ENCODE measurements at regions not wholly inside any gene's neighbourhood (a gene's known extent, or its start where the extent isn't known, plus 50 kb on each side); places are given as distances from the start of the nearest gene placed in this dataset.
"Not testable (repeated sequence)": the region's sequence is repeated elsewhere in the genome, so short reads cannot be mapped to it uniquely, and the experiment has no call there.

DNA sequence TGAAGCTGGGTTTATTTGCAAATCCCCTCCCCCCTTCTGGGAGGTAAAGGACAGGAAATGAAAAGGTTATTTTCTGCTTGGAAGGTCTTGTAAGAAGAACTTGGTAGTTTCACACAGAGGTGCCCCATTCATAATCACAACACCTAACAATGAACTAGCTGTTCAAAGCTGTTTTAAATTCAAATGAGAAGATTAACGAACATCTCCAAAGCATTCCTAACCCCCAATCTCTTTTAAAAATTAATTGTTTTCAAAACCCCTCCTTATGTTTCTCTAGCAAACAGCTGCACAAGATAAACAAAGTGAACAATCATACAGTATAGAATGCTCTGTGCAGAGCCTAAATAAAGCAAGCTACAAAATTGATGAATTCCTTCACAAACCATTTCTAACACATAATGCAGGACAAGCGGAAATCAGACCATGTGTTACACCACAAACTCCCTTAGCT, 271.4 kb downstream of the SATB2 start:
- no peak overlapping the region for H3K27ac Mint-ChIP-seq
- no peak overlapping the region for H3K4me3 Mint-ChIP-seq
- no peaks in the 10 kb centered on the region for H3K9me3 Mint-ChIP-seq
- H3K36me3 Mint-ChIP-seq (ENCODE audit: low read depth) = no peaks in the 10 kb centered on the region
- H3K27me3 Mint-ChIP-seq (ENCODE audit: low read depth) = peaks cover 4% of the 10 kb centered on the region
- TF ChIP-seq, protein P1, sequence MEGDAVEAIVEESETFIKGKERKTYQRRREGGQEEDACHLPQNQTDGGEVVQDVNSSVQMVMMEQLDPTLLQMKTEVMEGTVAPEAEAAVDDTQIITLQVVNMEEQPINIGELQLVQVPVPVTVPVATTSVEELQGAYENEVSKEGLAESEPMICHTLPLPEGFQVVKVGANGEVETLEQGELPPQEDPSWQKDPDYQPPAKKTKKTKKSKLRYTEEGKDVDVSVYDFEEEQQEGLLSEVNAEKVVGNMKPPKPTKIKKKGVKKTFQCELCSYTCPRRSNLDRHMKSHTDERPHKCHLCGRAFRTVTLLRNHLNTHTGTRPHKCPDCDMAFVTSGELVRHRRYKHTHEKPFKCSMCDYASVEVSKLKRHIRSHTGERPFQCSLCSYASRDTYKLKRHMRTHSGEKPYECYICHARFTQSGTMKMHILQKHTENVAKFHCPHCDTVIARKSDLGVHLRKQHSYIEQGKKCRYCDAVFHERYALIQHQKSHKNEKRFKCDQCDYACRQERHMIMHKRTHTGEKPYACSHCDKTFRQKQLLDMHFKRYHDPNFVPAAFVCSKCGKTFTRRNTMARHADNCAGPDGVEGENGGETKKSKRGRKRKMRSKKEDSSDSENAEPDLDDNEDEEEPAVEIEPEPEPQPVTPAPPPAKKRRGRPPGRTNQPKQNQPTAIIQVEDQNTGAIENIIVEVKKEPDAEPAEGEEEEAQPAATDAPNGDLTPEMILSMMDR (IDR thresholded peaks at IDR 0.05; ENCODE audit: unreplicated experiment in 3 of 3) = no peak
- no peaks in the 10 kb centered on the region for H3K4me1 Mint-ChIP-seq

DNA sequence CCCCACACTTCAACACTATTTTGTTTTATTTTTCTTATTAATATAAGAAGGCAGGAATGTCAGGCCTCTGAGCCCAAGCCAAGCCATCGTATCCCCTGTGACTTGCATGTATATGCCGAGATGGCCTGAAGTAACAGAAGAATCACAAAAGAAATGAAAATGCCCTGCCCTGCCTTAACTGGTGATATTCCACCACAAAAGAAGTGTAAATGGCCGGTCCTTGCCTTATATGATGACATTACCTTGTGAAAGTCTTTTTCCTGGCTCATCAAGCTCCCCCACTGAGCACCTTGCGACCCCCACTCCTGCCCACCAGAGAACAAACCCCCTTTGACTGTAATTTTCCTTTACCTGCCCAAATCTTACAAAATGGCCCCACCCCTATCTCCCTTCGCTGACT, 272.6 kb downstream of the SATB2 start:
- H3K27me3 Mint-ChIP-seq (ENCODE audit: low read depth); H3K9me3 Mint-ChIP-seq; H3K4me1 Mint-ChIP-seq; H3K4me3 Mint-ChIP-seq; H3K36me3 Mint-ChIP-seq (ENCODE audit: low read depth); H3K27ac Mint-ChIP-seq: not testable (repeated sequence)

DNA sequence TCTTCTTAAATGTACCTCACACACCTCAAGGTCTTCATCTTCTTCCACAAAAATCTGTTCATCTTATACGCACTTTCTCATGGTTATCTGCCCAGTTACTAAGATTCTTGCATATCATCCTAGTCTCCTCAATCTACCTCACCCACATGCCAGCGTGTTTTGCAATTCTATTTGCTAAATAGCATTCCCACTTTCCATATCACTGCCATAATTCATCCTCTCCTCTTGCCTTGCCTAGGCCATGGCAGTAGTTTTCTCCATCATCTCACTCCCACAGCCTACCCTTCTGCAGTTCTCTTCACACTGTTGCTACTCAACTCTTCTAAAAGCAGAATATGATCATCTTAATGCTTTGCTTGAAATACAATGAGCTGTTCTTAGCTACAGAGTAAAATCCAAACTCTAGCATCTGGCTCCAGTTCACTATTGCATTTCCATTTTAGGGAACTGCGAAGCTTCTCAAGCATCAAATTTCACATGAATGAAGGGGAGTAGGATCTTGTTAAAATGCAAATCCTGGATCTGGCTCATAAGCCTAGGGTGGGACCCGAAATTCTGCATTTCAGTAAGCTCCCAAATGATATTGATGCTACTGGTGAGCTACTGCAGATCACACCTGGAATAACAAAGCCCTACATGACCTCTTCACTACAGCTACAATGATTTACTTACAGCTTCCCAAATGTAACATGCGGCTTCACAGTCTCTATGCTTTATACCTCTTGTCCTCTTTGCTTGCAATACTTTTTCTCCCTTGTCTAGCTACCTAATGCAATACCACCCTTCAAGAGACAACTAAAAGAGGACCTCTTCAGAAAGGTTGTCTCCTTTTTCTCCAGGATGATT, 293.9 kb downstream of the SATB2 start:
- H3K27ac Mint-ChIP-seq = no peak overlapping the region
- H3K27me3 Mint-ChIP-seq (ENCODE audit: low read depth) = no peaks in the 10 kb centered on the region
- peaks cover 5% of the 10 kb centered on the region for H3K4me1 Mint-ChIP-seq
- H3K9me3 Mint-ChIP-seq = peaks cover 1% of the 10 kb centered on the region
- TF ChIP-seq, protein P1 (IDR thresholded peaks at IDR 0.05; ENCODE audit: unreplicated experiment in 3 of 3) = no peak
- H3K36me3 Mint-ChIP-seq (ENCODE audit: low read depth) = no peaks in the 10 kb centered on the region
- H3K4me3 Mint-ChIP-seq = no peak overlapping the region

DNA sequence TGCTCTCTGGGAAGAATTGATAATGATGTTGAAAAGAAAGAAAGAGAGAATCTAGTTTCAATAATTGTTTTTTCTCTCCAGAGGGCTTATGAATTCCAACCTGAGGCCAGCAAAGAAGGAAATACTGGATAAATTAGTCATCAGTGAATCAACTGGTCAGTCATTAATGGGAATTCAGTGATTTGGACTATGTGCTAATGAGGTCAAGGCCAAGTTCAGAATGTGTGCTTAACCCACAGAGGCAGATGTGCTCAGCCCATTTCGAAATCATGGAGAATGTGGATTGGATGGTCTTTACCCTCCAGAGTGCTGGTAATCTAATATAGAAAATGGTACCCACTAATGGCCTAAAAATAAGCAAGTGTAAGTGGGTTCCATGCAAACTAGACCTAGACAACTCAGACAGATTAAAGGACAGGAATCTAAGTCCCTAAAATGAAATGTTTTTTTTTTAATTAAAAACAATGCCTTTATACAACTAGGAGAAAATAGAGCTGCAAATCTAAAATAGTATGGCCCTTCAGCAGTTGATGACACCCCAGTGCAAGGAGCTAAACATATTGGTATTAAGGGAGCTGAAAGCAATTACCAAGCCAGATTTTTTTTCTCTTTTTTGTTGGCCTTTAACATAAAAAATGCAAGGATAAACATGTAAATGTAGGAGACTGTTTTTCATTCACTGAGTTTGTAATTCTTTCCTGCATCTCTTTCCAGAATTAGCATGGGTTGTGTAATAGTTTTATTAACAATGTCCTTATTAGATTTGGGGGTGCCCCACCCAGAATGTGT, 296.9 kb downstream of the SATB2 start:
- Mint-ChIP-seq H3K27me3 (ENCODE audit: low read depth) (no peaks in the 10 kb centered on the region), H3K36me3 (ENCODE audit: low read depth) (no peaks in the 10 kb centered on the region), H3K4me1 (peaks cover 5% of the 10 kb centered on the region), H3K9me3 (peaks cover 16% of the 10 kb centered on the region), H3K27ac (no peak overlapping the region), H3K4me3 (no peak overlapping the region)
- TF ChIP-seq, protein P1 (IDR thresholded peaks at IDR 0.05; ENCODE audit: unreplicated experiment in 3 of 3) = no peak

DNA sequence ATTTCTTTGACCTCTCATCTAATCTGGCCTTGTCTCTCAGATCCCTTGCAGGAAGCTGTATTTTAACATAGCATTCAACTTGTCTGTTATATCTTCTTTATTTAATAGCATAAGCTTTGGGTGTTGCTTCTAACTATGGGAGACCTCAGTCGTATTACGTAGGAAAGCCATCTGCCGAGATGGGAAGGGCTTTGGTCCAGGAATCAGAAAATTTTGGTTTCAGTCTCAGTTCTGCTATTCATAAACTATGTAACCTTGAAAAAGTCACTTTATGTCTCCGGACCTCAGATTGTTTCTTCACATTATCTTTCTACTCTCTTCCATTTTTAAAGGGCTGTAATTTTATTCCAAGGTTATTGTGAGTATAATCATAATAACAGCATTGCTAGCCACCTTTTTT, 297.7 kb downstream of the SATB2 start:
- H3K27ac Mint-ChIP-seq = no peak overlapping the region
- peaks cover 5% of the 10 kb centered on the region for H3K4me1 Mint-ChIP-seq
- H3K36me3 Mint-ChIP-seq (ENCODE audit: low read depth) = no peaks in the 10 kb centered on the region
- H3K9me3 Mint-ChIP-seq = peaks cover 21% of the 10 kb centered on the region
- H3K4me3 Mint-ChIP-seq = no peak overlapping the region
- TF ChIP-seq, protein P1 (IDR thresholded peaks at IDR 0.05; ENCODE audit: unreplicated experiment in 3 of 3) = no peak
- no peaks in the 10 kb centered on the region for H3K27me3 Mint-ChIP-seq (ENCODE audit: low read depth)

DNA sequence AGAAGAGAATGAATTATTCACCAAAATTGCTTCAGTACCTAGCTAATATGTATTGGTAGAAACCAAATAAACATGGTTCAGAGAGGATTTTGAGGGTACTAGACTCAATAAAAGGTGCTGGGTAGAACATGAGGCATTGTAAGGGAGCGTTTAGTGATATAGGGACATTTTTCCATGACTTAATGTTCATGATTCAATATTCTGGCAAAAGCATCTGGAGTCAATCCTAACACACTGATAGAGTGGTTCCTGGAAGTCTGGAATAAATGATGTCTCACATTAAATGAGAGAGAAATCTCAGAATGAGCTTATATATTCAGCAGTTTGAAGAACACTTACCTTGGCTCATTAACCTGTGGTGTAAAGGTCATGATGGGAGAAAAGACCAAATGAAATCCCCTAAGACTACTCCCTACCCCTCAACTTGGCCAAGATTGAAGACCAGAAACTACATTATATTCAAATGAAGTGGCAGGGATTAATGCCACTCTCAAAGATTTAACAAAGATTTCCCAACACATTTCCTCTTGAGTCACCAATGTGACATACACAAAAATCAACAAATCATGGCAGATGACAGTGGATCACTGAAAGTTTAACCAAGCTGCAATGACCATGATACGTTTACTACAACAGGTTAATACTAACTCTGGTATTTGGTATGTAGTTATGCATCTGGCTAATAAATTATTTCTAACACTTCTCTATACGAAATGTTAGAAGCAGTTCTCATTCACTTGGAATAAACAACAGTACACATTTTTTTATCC, 309.5 kb downstream of the SATB2 start:
- Mint-ChIP-seq H3K9me3 (peaks cover 3% of the 10 kb centered on the region), H3K27me3 (ENCODE audit: low read depth) (no peaks in the 10 kb centered on the region), H3K4me1 (no peaks in the 10 kb centered on the region), H3K4me3 (no peak overlapping the region), H3K27ac (no peak overlapping the region), H3K36me3 (ENCODE audit: low read depth) (no peaks in the 10 kb centered on the region)
- TF ChIP-seq, protein P1 (IDR thresholded peaks at IDR 0.05; ENCODE audit: unreplicated experiment in 3 of 3) = no peak
